HCT116 (cell line): ENCODE measurements at regions not wholly inside any gene's neighbourhood (a gene's known extent, or its start where the extent isn't known, plus 50 kb on each side); places are given as distances from the start of the nearest gene placed in this dataset.
"Not testable (repeated sequence)": the region's sequence is repeated elsewhere in the genome, so short reads cannot be mapped to it uniquely, and the experiment has no call there.

Source experiments
- ATAC-seq: fragments of 200-7000 bp; cut with Tn5 transposase; 2 replicates; pipeline ENCODE4 v1.9.1; 2020; ENCODE audit warnings: mild to moderate bottlenecking, moderate library complexity
- BruUV-seq: library from RNA; stranded (reverse); fragments of 400-500 nt; replicated peaks from 2 replicates; lab custom pipeline; 2021; lab: Mats Ljungman, UMichigan
- CTCF ChIA-PET: fragments of 300-600 bp; sonication (Branson Sonifier 250); formaldehyde crosslinking; loops from one replicate; lab custom pipeline; 2021; ENCODE audit warnings: antibody characterized with exemption; lab: Charles Lee
- POLR2A ChIA-PET: fragments of 300-600, 350-600 bp; sonication (Branson Sonifier 250); formaldehyde crosslinking; loops from one replicate; lab custom pipeline; 2021; ENCODE audit warnings: antibody characterized with exemption; lab: Charles Lee
- RAD21 ChIA-PET, 2 experiments: fragments of 300-600 bp; sonication (Branson Sonifier 250); formaldehyde crosslinking; loops; one replicate each; lab custom pipeline; 2023; ENCODE audit warnings: low total read pairs in 2 of 2; ENCODE audit not compliant: uncharacterized antibody in 2 of 2, unreplicated experiment in 2 of 2, low non-redundant PET in 1 of 2; lab: Charles Lee
- DNase-seq: peaks from one replicate; pipeline ENCODE4 v3.0.0-alpha.2; 2010; ENCODE audit warnings: low read depth, low spot score
- H2AFZ ChIP-seq: fragments of 200-600 bp; shearing (Covaris generic), sonication (generic); 2 replicates; pipeline ENCODE4 v1.6.1; 2017; ENCODE audit warnings: low read depth, mixed run types, mixed read lengths, antibody characterized with exemption, low read length; ENCODE audit not compliant: poor library complexity, severe bottlenecking
- H3K27ac ChIP-seq: 2 replicates; pipeline ENCODE4 v1.5.1; 2012; ENCODE audit warnings: low read depth, low read length
- H3K27me3 ChIP-seq: fragments of 200-600 bp; sonication (generic); 2 replicates; pipeline ENCODE4 v1.6.1; 2016; ENCODE audit warnings: mixed run types, low read length, mixed read lengths; ENCODE audit not compliant: insufficient read depth
- H3K36me3 ChIP-seq, 2 experiments: fragments of 200-500 bp in 1 of 2; fragments of 200-600 bp in 1 of 2; sonication (Bioruptor generic) in 1 of 2; sonication (generic) in 1 of 2; 2 replicates each; pipeline versions ENCODE4 v1.5.1 to v1.6.1; 2014 to 2016; ENCODE audit warnings: low read length in 2 of 2, inconsistent platforms in 1 of 2, mixed read lengths in 1 of 2, mixed run types in 1 of 2; ENCODE audit not compliant: insufficient read depth in 2 of 2, control insufficient read depth in 1 of 2
- H3K4me1 ChIP-seq, 2 experiments: fragments of 200-600 bp in 1 of 2; sonication (generic) in 1 of 2; 2 replicates each; pipeline versions ENCODE4 v1.5.1 to v1.6.1; 2012 to 2017; ENCODE audit warnings: low read length in 2 of 2, inconsistent platforms in 1 of 2, mild to moderate bottlenecking in 1 of 2, mixed read lengths in 1 of 2, mixed run types in 1 of 2, moderate library complexity in 1 of 2; ENCODE audit not compliant: insufficient read depth in 2 of 2, control insufficient read depth in 1 of 2
- H3K4me2 ChIP-seq: fragments of 200-600 bp; sonication (generic); 2 replicates; pipeline ENCODE4 v1.6.1; 2017; ENCODE audit warnings: mixed run types, low read length, mixed read lengths
- H3K4me3 ChIP-seq, 2 experiments: fragments of 200-600 bp in 1 of 2; sonication (generic) in 1 of 2; replicated peaks in 1 of 2; 2 replicates each; pipeline ENCODE4 v1.5.1; 2011 to 2016; ENCODE audit warnings: low read length in 2 of 2, control low read depth in 1 of 2, low read depth in 1 of 2, mild to moderate bottlenecking in 1 of 2, mixed read lengths in 1 of 2, mixed run types in 1 of 2
- H3K79me2 ChIP-seq: fragments of 200-600 bp; sonication (generic); 2 replicates; pipeline ENCODE4 v1.6.1; 2017; ENCODE audit warnings: mild to moderate bottlenecking, mixed run types, low read length, moderate library complexity, mixed read lengths; ENCODE audit not compliant: insufficient read depth
- H3K9ac ChIP-seq: fragments of 200-600 bp; sonication (generic); 2 replicates; pipeline ENCODE4 v1.6.1; 2016; ENCODE audit warnings: low read length, mixed read lengths
- H3K9me2 ChIP-seq: fragments of 200-600 bp; sonication (generic), shearing (Covaris generic); 2 replicates; pipeline ENCODE4 v1.6.1; 2017; ENCODE audit warnings: mixed run types, mild to moderate bottlenecking, moderate library complexity; ENCODE audit not compliant: insufficient read depth
- H3K9me3 ChIP-seq, 2 experiments: fragments of 200-500 bp in 1 of 2; fragments of 200-600 bp in 1 of 2; sonication (Bioruptor generic) in 1 of 2; sonication (generic) in 1 of 2; 2 replicates each; pipeline ENCODE4 v1.6.1; 2014 to 2017; ENCODE audit warnings: low read length in 2 of 2, mixed read lengths in 2 of 2, inconsistent platforms in 1 of 2, low read depth in 1 of 2, mild to moderate bottlenecking in 1 of 2, mixed run types in 1 of 2, moderate library complexity in 1 of 2; ENCODE audit not compliant: control insufficient read depth in 1 of 2, insufficient read depth in 1 of 2
- H4K20me1 ChIP-seq: fragments of 200-600 bp; sonication (generic), shearing (Covaris generic); 2 replicates; pipeline ENCODE4 v1.6.1; 2017; ENCODE audit warnings: mixed run types, mild to moderate bottlenecking, moderate library complexity; ENCODE audit not compliant: insufficient read depth
- CBX3 ChIP-seq: IDR thresholded peaks from 2 replicates; pipeline ENCODE4 v1.6.1; 2012; ENCODE audit warnings: low read depth
- CEBPB ChIP-seq: IDR thresholded peaks from 2 replicates; pipeline ENCODE4 v1.6.1; 2012; ENCODE audit warnings: low read depth
- EGR1 ChIP-seq: IDR thresholded peaks from 2 replicates; pipeline ENCODE4 v1.6.1; 2012; ENCODE audit warnings: low read depth
- ELF1 ChIP-seq: IDR thresholded peaks from 2 replicates; pipeline ENCODE4 v1.6.1; 2012; ENCODE audit warnings: low read depth, borderline replicate concordance
- EZH2phosphoT487 ChIP-seq: fragments of 200-600 bp; IDR thresholded peaks from 2 replicates; pipeline ENCODE4 v1.6.1; 2018; ENCODE audit warnings: antibody characterized with exemption, borderline replicate concordance
- FOSL1 ChIP-seq: IDR thresholded peaks from 2 replicates; pipeline ENCODE4 v1.6.1; 2012; ENCODE audit warnings: low read depth
- JUND ChIP-seq: IDR thresholded peaks from 2 replicates; pipeline ENCODE4 v1.6.1; 2012
- MAX ChIP-seq: IDR thresholded peaks from 2 replicates; pipeline ENCODE4 v1.6.1; 2012
- POLR2A ChIP-seq: IDR thresholded peaks from 2 replicates; pipeline ENCODE4 v1.7.0; 2011; ENCODE audit warnings: borderline replicate concordance; ENCODE audit not compliant: insufficient read depth, insufficient read length; ENCODE audit errors: extremely low read depth
- RAD21 ChIP-seq: IDR thresholded peaks from 2 replicates; pipeline ENCODE4 v1.6.1; 2012; ENCODE audit warnings: low read depth, mild to moderate bottlenecking
- REST ChIP-seq: IDR thresholded peaks from 2 replicates; pipeline ENCODE4 v1.6.1; 2012; ENCODE audit warnings: low read depth
- SIN3A ChIP-seq: IDR thresholded peaks from 2 replicates; pipeline ENCODE4 v1.6.1; 2012; ENCODE audit warnings: low read depth
- SP1 ChIP-seq: IDR thresholded peaks from 2 replicates; pipeline ENCODE4 v1.6.1; 2012; ENCODE audit warnings: low read depth
- SRF ChIP-seq: IDR thresholded peaks from 2 replicates; pipeline ENCODE4 v1.6.1; 2012; ENCODE audit warnings: low read depth
- TCF7L2 ChIP-seq: IDR thresholded peaks from 2 replicates; pipeline ENCODE4 v1.7.0; 2011; ENCODE audit warnings: borderline replicate concordance, inconsistent platforms; ENCODE audit not compliant: insufficient read depth, insufficient read length; ENCODE audit errors: extremely low read depth
- YY1 ChIP-seq: IDR thresholded peaks from 2 replicates; pipeline ENCODE4 v1.6.1; 2011; ENCODE audit warnings: low read length, low read depth, moderate library complexity, mild to moderate bottlenecking; ENCODE audit not compliant: insufficient replicate concordance; ENCODE audit errors: extremely low read depth
- ZFX ChIP-seq: fragments of 450-650 bp; IDR thresholded peaks from 2 replicates; pipeline ENCODE4 v1.6.1; 2017
- ZNF274 ChIP-seq: fragments of 200-500 bp; sonication (Bioruptor generic); IDR thresholded peaks from 2 replicates; pipeline ENCODE4 v1.6.1; 2014; ENCODE audit warnings: mild to moderate bottlenecking, low read depth, low read length, inconsistent platforms
- intact Hi-C: fragments of 100-400 bp; cut with micrococcal nuclease; formaldehyde crosslinking; loops from 2 replicates; pipeline ENCODE4 v1.10.0; 2022

GRCh38 chr4:24179201-24179840, 289.5 kb upstream of the PPARGC1A start:
- POLR2A ChIA-PET, result no interaction called here
- RAD21 ChIA-PET, result no interaction called here
- no TSS peak for BruUV-seq
- CTCF ChIA-PET, result no interaction called here
- Histone ChIP-seq H3K27ac (no peak overlapping the region), H2AFZ (no peak overlapping the region), H3K4me1 (no peaks in the 10 kb centered on the region), H3K9me3 (no peaks in the 10 kb centered on the region), H3K36me3 (no peaks in the 10 kb centered on the region), H3K9ac (no peak overlapping the region), H3K4me2 (no peak overlapping the region), H3K9me2 (no peaks in the 10 kb centered on the region), H3K27me3 (no peaks in the 10 kb centered on the region), H3K79me2 (no peaks in the 10 kb centered on the region), H4K20me1 (no peaks in the 10 kb centered on the region; the same call in 1 of the 2 replicates), H3K4me3 (no peak overlapping the region)
- ATAC-seq (no peak), DNase-seq (no peak)
- TF ChIP-seq EZH2phosphoT487 (no peak), MAX (no peak), JUND (no peak), YY1 (no peak), ELF1 (no peak), ZNF274 (no peak), SIN3A (no peak), CEBPB (no peak), POLR2A (no peak), ZFX (no peak), REST (no peak), SP1 (no peak), RAD21 (no peak), SRF (no peak), CBX3 (no peak), FOSL1 (no peak), TCF7L2 (no peak), EGR1 (no peak)
- intact Hi-C loops, result no loop called here

GRCh38 chr4:24177443-24177842, 287.6 kb upstream of the PPARGC1A start:
- H3K9me2 ChIP-seq, H4K20me1 ChIP-seq, DNase-seq, H3K27ac ChIP-seq, H3K4me2 ChIP-seq, H3K4me3 ChIP-seq, H3K9ac ChIP-seq, CTCF ChIA-PET, POLR2A ChIA-PET, H3K9me3 ChIP-seq, BruUV-seq, H3K27me3 ChIP-seq, ATAC-seq, H3K4me1 ChIP-seq, H2AFZ ChIP-seq, RAD21 ChIA-PET, intact Hi-C loops, H3K79me2 ChIP-seq, H3K36me3 ChIP-seq: not testable (repeated sequence)
